PC-3 (cell line): ENCODE measurements at regions not wholly inside any gene's neighbourhood (a gene's known extent, or its start where the extent isn't known, plus 50 kb on each side); places are given as distances from the start of the nearest gene placed in this dataset.
"Not testable (repeated sequence)": the region's sequence is repeated elsewhere in the genome, so short reads cannot be mapped to it uniquely, and the experiment has no call there.

ENCODE experiments used
- ATAC-seq: fragments of 200-7000 bp; cut with Tn5 transposase; 2 replicates; pipeline ENCODE4 v1.9.1; 2020; ENCODE audit warnings: mild to moderate bottlenecking, moderate library complexity
- BruUV-seq: library from RNA; stranded (reverse); fragments of 400-500 nt; replicated peaks from 2 replicates; lab custom pipeline; 2021; lab: Mats Ljungman, UMichigan
- CTCF ChIA-PET: fragments of 300-600 bp; sonication (Branson Sonifier 250); formaldehyde crosslinking; loops from one replicate; lab custom pipeline; 2022; ENCODE audit warnings: antibody characterized with exemption; lab: Charles Lee
- POLR2A ChIA-PET: fragments of 300-600 bp; sonication (Branson Sonifier 250); formaldehyde crosslinking; loops from one replicate; lab custom pipeline; 2022; ENCODE audit warnings: antibody characterized with exemption; ENCODE audit not compliant: unreplicated experiment; lab: Charles Lee
- DNase-seq: peaks from one replicate; pipeline ENCODE4 v3.0.0-alpha.2; 2015
- H2AFZ ChIP-seq: fragments of 300-600 bp; sonication (generic); 2 replicates; pipeline ENCODE4 v1.6.0; 2016; ENCODE audit warnings: antibody characterized with exemption, low read length
- H3F3A ChIP-seq: fragments of 300-600 bp; sonication (generic); one replicate; pipeline ENCODE4 v1.6.0; 2017; ENCODE audit warnings: antibody characterized with exemption, low read length, control low read depth, mild to moderate bottlenecking; ENCODE audit not compliant: unreplicated experiment
- H3K27ac ChIP-seq: fragments of 300-600 bp; sonication (generic); 2 replicates; pipeline ENCODE4 v1.5.1; 2016; ENCODE audit warnings: mild to moderate bottlenecking, low read length
- H3K27me3 ChIP-seq: fragments of 300-600 bp; sonication (generic); 2 replicates; pipeline ENCODE4 v1.6.1; 2016; ENCODE audit warnings: low read length, mixed read lengths
- H3K36me3 ChIP-seq: fragments of 300-600 bp; sonication (generic); 2 replicates; pipeline ENCODE4 v1.6.1; 2016; ENCODE audit warnings: low read depth, mixed run types, low read length, mixed read lengths
- H3K4me1 ChIP-seq: fragments of 300-600 bp; sonication (generic); 2 replicates; pipeline ENCODE4 v1.5.1; 2016; ENCODE audit warnings: low read length; ENCODE audit not compliant: insufficient read depth
- H3K4me2 ChIP-seq: fragments of 300-600 bp; sonication (generic); 2 replicates; pipeline ENCODE4 v1.6.0; 2016; ENCODE audit warnings: low read length
- H3K4me3 ChIP-seq: fragments of 300-600 bp; sonication (generic); 2 replicates; pipeline ENCODE4 v1.5.1; 2016; ENCODE audit warnings: mild to moderate bottlenecking, low read length, mixed read lengths
- H3K79me2 ChIP-seq: fragments of 300-600 bp; sonication (generic); 2 replicates; pipeline ENCODE4 v1.6.1; 2017; ENCODE audit warnings: low read length, mixed read lengths
- H3K9ac ChIP-seq: fragments of 300-600 bp; sonication (generic); 2 replicates; pipeline ENCODE4 v1.6.0; 2016; ENCODE audit warnings: mild to moderate bottlenecking, low read length
- H3K9me2 ChIP-seq: fragments of 300-600 bp; sonication (generic); replicated peaks from 2 replicates; pipeline ENCODE4 v1.6.1; 2016; ENCODE audit warnings: mixed run types, low read length, mixed read lengths
- H3K9me3 ChIP-seq: fragments of 300-600 bp; sonication (generic); 2 replicates; pipeline ENCODE4 v1.6.1; 2016; ENCODE audit warnings: low read length, mixed read lengths
- H4K20me1 ChIP-seq: fragments of 300-600 bp; sonication (generic); 2 replicates; pipeline ENCODE4 v1.6.1; 2016; ENCODE audit warnings: low read length, mixed read lengths
- EZH2 ChIP-seq: fragments of 300-600 bp; sonication (generic); IDR thresholded peaks from one replicate; pipeline ENCODE4 v1.6.1; 2017; ENCODE audit warnings: antibody characterized with exemption, mild to moderate bottlenecking, low read length; ENCODE audit not compliant: unreplicated experiment
- EZH2phosphoT487 ChIP-seq: fragments of 300-600 bp; sonication (generic); IDR thresholded peaks from 2 replicates; pipeline ENCODE4 v1.6.1; 2018; ENCODE audit warnings: mild to moderate bottlenecking, antibody characterized with exemption, low read length, borderline replicate concordance
- intact Hi-C: fragments of 100-400 bp; cut with micrococcal nuclease; formaldehyde crosslinking; loops from 2 replicates; pipeline ENCODE4 v1.9.0; 2023
- TF ChIP-seq, protein P1 (sequence below): fragments of 300-600 bp; sonication (generic); conservative IDR thresholded peaks from 2 replicates; pipeline ENCODE4 v1.5.1; 2017; ENCODE audit warnings: antibody characterized with exemption, low read depth, mild to moderate bottlenecking, low read length

GRCh38 chr14:28983279-28983678, 216.7 kb downstream of the FOXG1 start:
- Histone ChIP-seq H3K27ac (no peak overlapping the region), H3K9ac (no peak overlapping the region), H3K27me3 (peaks cover 4% of the 10 kb centered on the region; the same call in 1 of the 2 replicates), H3K4me1 (no peaks in the 10 kb centered on the region), H2AFZ (no peak overlapping the region), H3K4me2 (no peak overlapping the region), H3K4me3 (no peak overlapping the region), H3K9me3 (no peaks in the 10 kb centered on the region), H3F3A (no peaks in the 10 kb centered on the region), H3K9me2 (no peaks in the 10 kb centered on the region), H4K20me1 (no peaks in the 10 kb centered on the region), H3K79me2 (no peaks in the 10 kb centered on the region), H3K36me3 (no peaks in the 10 kb centered on the region)
- DNase-seq (no peak), ATAC-seq (no peak)
- no TSS peak for BruUV-seq
- TF ChIP-seq EZH2, result no peak
- TF ChIP-seq, protein P1, sequence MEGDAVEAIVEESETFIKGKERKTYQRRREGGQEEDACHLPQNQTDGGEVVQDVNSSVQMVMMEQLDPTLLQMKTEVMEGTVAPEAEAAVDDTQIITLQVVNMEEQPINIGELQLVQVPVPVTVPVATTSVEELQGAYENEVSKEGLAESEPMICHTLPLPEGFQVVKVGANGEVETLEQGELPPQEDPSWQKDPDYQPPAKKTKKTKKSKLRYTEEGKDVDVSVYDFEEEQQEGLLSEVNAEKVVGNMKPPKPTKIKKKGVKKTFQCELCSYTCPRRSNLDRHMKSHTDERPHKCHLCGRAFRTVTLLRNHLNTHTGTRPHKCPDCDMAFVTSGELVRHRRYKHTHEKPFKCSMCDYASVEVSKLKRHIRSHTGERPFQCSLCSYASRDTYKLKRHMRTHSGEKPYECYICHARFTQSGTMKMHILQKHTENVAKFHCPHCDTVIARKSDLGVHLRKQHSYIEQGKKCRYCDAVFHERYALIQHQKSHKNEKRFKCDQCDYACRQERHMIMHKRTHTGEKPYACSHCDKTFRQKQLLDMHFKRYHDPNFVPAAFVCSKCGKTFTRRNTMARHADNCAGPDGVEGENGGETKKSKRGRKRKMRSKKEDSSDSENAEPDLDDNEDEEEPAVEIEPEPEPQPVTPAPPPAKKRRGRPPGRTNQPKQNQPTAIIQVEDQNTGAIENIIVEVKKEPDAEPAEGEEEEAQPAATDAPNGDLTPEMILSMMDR, result no peak
- no peak for TF ChIP-seq EZH2phosphoT487
- POLR2A ChIA-PET, result no interaction called here
- intact Hi-C loops, result no loop called here
- CTCF ChIA-PET, result no interaction called here

DNA sequence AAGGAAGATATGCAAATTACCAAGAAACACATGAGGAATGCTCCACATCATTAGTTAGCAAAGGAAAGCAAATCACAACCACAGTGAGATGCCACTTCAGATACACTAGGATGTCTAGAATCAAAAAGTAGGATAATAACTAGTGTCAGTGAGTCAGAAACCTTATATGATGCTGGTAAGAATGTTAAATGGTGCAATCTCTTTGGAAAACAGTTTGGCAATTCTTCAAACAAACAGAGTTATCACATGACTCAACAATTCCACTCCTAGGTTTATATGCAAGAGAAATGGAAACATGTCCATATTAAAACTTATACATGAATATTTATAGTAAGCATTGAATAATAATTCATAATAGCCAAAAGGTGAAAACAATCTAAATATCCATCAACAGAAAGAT, 220.9 kb downstream of the FOXG1 start:
- POLR2A ChIA-PET, result no interaction called here
- no peaks in the 10 kb centered on the region for H3K9me3 ChIP-seq
- TF ChIP-seq EZH2 (no peak), EZH2phosphoT487 (no peak)
- TF ChIP-seq, protein P1, result no peak
- no peaks in the 10 kb centered on the region for H3K79me2 ChIP-seq
- CTCF ChIA-PET, result no interaction called here
- no peak overlapping the region for H3K9ac ChIP-seq
- H4K20me1 ChIP-seq, result no peaks in the 10 kb centered on the region
- no peak for DNase-seq
- H3F3A ChIP-seq, result no peaks in the 10 kb centered on the region
- no peaks in the 10 kb centered on the region for H3K4me1 ChIP-seq
- no peak overlapping the region for H3K27ac ChIP-seq
- peaks cover 19% of the 10 kb centered on the region; the same call in 1 of the 2 replicates for H3K27me3 ChIP-seq
- no peak for ATAC-seq
- no peaks in the 10 kb centered on the region for H3K9me2 ChIP-seq
- H3K36me3 ChIP-seq, result no peaks in the 10 kb centered on the region
- no peak overlapping the region for H3K4me3 ChIP-seq
- H3K4me2 ChIP-seq, result no peak overlapping the region
- no peak overlapping the region for H2AFZ ChIP-seq
- no TSS peak for BruUV-seq
- intact Hi-C loops, result no loop called here

DNA sequence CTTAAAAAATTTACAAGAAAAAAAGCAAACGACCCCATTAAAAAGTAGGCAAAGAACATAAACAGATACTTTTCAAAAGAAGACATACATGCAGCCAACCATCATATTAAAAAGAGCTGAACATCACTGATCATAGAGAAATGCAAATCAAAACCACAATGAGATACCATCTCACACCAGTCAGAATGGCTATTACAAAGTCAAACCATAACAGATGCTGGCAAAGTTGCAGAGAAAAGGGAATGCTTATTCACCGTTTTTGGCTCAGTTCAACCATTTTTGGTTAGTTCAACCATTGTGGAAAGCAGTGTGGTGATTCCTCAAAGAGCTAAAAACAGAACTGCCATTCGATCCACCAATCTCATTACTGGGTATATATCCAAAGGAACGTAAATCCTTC, 230.6 kb downstream of the FOXG1 start:
- H3K27ac ChIP-seq, H3K4me3 ChIP-seq, H4K20me1 ChIP-seq, H3K4me2 ChIP-seq, H3F3A ChIP-seq, BruUV-seq, CTCF ChIA-PET, H3K9me3 ChIP-seq, H2AFZ ChIP-seq, ATAC-seq, H3K9ac ChIP-seq, H3K27me3 ChIP-seq, DNase-seq, H3K4me1 ChIP-seq, intact Hi-C loops, H3K9me2 ChIP-seq, H3K79me2 ChIP-seq, H3K36me3 ChIP-seq, POLR2A ChIA-PET: not testable (repeated sequence)
